WTC11 (cell line): ENCODE measurements at regions not wholly inside any gene's neighbourhood (a gene's known extent, or its start where the extent isn't known, plus 50 kb on each side); places are given as distances from the start of the nearest gene placed in this dataset.
"Not testable (repeated sequence)": the region's sequence is repeated elsewhere in the genome, so short reads cannot be mapped to it uniquely, and the experiment has no call there.

Experiments used
- ATF1 ChIP-seq: sonication (generic); formaldehyde crosslinking; IDR thresholded peaks from 2 replicates; pipeline ENCODE4 v1.8.1; 2023; ENCODE audit warnings: mild to moderate bottlenecking, moderate library complexity, missing genetic modification reagents
- ATF2 ChIP-seq: sonication (generic); formaldehyde crosslinking; IDR thresholded peaks from 2 replicates; pipeline ENCODE4 v1.8.1; 2022; ENCODE audit warnings: low read depth, missing genetic modification reagents, borderline replicate concordance
- ATF3 ChIP-seq: sonication (generic); formaldehyde crosslinking; conservative IDR thresholded peaks from 2 replicates; pipeline ENCODE4 v1.8.1; 2022; ENCODE audit warnings: mild to moderate bottlenecking, missing genetic modification reagents
- CREM ChIP-seq: sonication (generic); formaldehyde crosslinking; IDR thresholded peaks from 2 replicates; pipeline ENCODE4 v1.8.1; 2022; ENCODE audit warnings: mild to moderate bottlenecking, missing genetic modification reagents, moderate library complexity
- FOXK1 ChIP-seq: sonication (generic); formaldehyde crosslinking; IDR thresholded peaks from 2 replicates; pipeline ENCODE4 v1.8.0; 2022; ENCODE audit warnings: mild to moderate bottlenecking, moderate library complexity, missing genetic modification reagents
- GABPB1 ChIP-seq: sonication (generic); formaldehyde crosslinking; IDR thresholded peaks from 2 replicates; pipeline ENCODE4 v1.8.1; 2023; ENCODE audit warnings: mild to moderate bottlenecking, missing genetic modification reagents
- HMGXB4 ChIP-seq: sonication (generic); formaldehyde crosslinking; IDR thresholded peaks from 2 replicates; pipeline ENCODE4 v1.8.1; 2023; ENCODE audit warnings: mild to moderate bottlenecking, moderate library complexity, missing genetic modification reagents
- NR1H2 ChIP-seq: sonication (generic); formaldehyde crosslinking; IDR thresholded peaks from 2 replicates; pipeline ENCODE4 v1.9.0; 2021; ENCODE audit warnings: mild to moderate bottlenecking, moderate library complexity, missing genetic modification reagents
- SP1 ChIP-seq: sonication (generic); formaldehyde crosslinking; conservative IDR thresholded peaks from 2 replicates; pipeline ENCODE4 v1.8.1; 2022; ENCODE audit warnings: missing genetic modification reagents
- ZNF121 ChIP-seq: sonication (generic); formaldehyde crosslinking; IDR thresholded peaks from 2 replicates; pipeline ENCODE4 v1.8.0; 2023; ENCODE audit warnings: missing genetic modification reagents
- ZNF425 ChIP-seq: fragments of 250-450 bp; sonication (Bioruptor Pico); conservative IDR thresholded peaks from 2 replicates; pipeline ENCODE4 v1.9.0; 2021; ENCODE audit warnings: mild to moderate bottlenecking
- ZNF671 ChIP-seq: fragments of 250-450 bp; sonication (Bioruptor Pico); IDR thresholded peaks from 2 replicates; pipeline ENCODE4 v1.8.0; 2021; ENCODE audit warnings: mild to moderate bottlenecking
- TF ChIP-seq, protein P1 (sequence below): fragments of 200-600 bp; IDR thresholded peaks from 2 replicates; pipeline ENCODE4 v1.8.0; 2022; ENCODE audit warnings: antibody characterized with exemption

DNA sequence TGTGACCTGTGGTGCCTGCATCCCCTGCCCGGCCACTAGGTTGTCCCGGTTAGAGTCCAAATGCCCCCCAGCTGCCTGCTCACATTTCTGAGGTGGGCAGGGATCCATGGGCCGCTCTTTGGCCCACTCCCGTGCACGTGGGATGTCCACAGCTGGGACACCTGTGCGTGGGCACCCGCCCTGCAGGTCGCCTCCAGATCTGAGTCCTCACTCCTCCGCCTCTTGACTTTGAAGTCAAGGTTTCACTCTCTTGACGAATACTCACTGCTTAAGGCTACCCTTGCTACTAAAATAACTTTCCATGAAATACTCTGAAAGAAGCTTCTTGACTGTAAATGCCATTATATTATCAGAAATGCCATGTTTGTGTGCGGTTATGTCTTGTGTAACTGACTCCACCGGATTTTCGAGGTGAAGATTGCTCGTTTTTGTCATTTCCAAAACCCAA lies 358.2 kb downstream of the BCL2L11 start:
- TF ChIP-seq HMGXB4 (CRISPR knock-in tag); ATF3 (CRISPR knock-in tag); ZNF425 (CRISPR knock-in tag); ATF2 (CRISPR knock-in tag); SP1 (CRISPR knock-in tag); ZNF121; FOXK1 (CRISPR knock-in tag); ATF1 (CRISPR knock-in tag); NR1H2 (CRISPR knock-in tag); CREM (CRISPR knock-in tag); ZNF671 (CRISPR knock-in tag); GABPB1 (CRISPR knock-in tag): not testable (repeated sequence)
- TF ChIP-seq, protein P1, sequence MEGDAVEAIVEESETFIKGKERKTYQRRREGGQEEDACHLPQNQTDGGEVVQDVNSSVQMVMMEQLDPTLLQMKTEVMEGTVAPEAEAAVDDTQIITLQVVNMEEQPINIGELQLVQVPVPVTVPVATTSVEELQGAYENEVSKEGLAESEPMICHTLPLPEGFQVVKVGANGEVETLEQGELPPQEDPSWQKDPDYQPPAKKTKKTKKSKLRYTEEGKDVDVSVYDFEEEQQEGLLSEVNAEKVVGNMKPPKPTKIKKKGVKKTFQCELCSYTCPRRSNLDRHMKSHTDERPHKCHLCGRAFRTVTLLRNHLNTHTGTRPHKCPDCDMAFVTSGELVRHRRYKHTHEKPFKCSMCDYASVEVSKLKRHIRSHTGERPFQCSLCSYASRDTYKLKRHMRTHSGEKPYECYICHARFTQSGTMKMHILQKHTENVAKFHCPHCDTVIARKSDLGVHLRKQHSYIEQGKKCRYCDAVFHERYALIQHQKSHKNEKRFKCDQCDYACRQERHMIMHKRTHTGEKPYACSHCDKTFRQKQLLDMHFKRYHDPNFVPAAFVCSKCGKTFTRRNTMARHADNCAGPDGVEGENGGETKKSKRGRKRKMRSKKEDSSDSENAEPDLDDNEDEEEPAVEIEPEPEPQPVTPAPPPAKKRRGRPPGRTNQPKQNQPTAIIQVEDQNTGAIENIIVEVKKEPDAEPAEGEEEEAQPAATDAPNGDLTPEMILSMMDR = not testable (repeated sequence)
